GM18517 (cell line): ENCODE measurements at regions not wholly inside any gene's neighbourhood (a gene's known extent, or its start where the extent isn't known, plus 50 kb on each side); places are given as distances from the start of the nearest gene placed in this dataset.

Source experiments
- ATAC-seq: cut with Tn5 transposase; IDR thresholded peaks from one replicate; pipeline ENCODE4 v1.9.1; 2021; ENCODE audit warnings: mild to moderate bottlenecking, moderate library complexity; ENCODE audit not compliant: unreplicated experiment

- ATAC-seq = no peak
Observed at GRCh38 chr22:49425356-49425755, 402.3 kb downstream of the BRD1 start.

- ATAC-seq = no peak
Observed at GRCh38 chr22:49424893-49425270, 402.8 kb downstream of the BRD1 start.

GRCh38 chr22:49423125-49423650 is 404.5 kb downstream of the BRD1 start:
- no peak for ATAC-seq

- ATAC-seq = no peak
Observed at GRCh38 chr22:49422701-49423100, 405.0 kb downstream of the BRD1 start.

GRCh38 chr22:49420651-49421050 is 407.0 kb downstream of the BRD1 start:
- no peak for ATAC-seq

GRCh38 chr22:49419661-49420060 is 408.0 kb downstream of the BRD1 start:
- no peak for ATAC-seq

- no peak for ATAC-seq
Observed at GRCh38 chr22:49418943-49419342, 408.7 kb downstream of the BRD1 start.

GRCh38 chr22:49418341-49418894 is 409.3 kb downstream of the BRD1 start:
- no peak for ATAC-seq

- no peak for ATAC-seq
Observed at GRCh38 chr22:49417833-49418232, 409.8 kb downstream of the BRD1 start.

GRCh38 chr22:49417326-49417725 is 410.3 kb downstream of the BRD1 start:
- ATAC-seq = no peak

GRCh38 chr22:49415151-49415951 is 412.3 kb downstream of the BRD1 start:
- no peak for ATAC-seq

GRCh38 chr22:49413551-49413950 is 414.1 kb downstream of the BRD1 start:
- ATAC-seq = no peak

- no peak for ATAC-seq
Observed at GRCh38 chr22:49413146-49413545, 414.5 kb downstream of the BRD1 start.

GRCh38 chr22:49412236-49412635 is 415.4 kb downstream of the BRD1 start:
- ATAC-seq = no peak

GRCh38 chr22:49411236-49411635 is 416.4 kb downstream of the BRD1 start:
- no peak for ATAC-seq

GRCh38 chr22:49408102-49408836 is 419.4 kb downstream of the BRD1 start:
- no peak for ATAC-seq

GRCh38 chr22:49406879-49407587 is 420.6 kb downstream of the BRD1 start:
- no peak for ATAC-seq

- ATAC-seq = no peak
Observed at GRCh38 chr22:49406047-49406650, 421.5 kb downstream of the BRD1 start.

GRCh38 chr22:49405590-49405989 is 422.1 kb downstream of the BRD1 start:
- no peak for ATAC-seq

- ATAC-seq = no peak
Observed at GRCh38 chr22:49404576-49405241, 423.0 kb downstream of the BRD1 start.
